ENCODE measurements at regions not wholly inside any gene's neighbourhood (a gene's known extent, or its start where the extent isn't known, plus 50 kb on each side); places are given as distances from the start of the nearest gene placed in this dataset.

DNA sequence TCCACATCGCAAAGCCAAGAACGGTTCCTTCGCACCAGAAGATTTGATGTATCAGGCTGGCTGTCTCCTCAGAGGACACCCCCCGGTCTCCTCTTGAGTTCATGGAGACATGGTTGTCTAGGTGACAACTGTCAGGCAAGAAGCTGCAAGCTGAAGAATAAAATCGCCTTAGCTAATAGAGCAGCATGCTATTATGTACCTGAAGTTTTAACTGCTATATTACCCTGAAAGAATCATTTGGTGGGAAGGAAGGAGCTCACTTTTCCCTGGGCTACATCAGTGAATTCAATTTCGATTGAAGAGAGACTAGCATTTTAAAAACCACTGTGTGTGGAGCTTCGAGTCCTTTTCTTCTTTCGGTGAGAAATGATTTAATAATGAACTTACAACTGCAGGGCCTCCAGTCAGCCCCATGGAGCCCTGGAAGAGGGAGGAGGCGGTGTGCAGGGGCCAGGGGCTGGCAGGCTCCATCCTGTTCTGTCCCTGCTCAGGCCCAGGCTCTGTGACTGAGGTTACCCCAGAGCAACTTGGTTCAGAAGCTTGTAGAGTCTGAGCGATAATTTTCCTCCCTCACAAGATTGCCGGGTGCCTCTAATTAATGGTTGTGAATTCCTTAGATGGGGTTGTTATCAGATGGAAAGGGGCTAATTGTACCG, 191.3 kb downstream of the MID1IP1 start:
- TF ChIP-seq, protein P1, sequence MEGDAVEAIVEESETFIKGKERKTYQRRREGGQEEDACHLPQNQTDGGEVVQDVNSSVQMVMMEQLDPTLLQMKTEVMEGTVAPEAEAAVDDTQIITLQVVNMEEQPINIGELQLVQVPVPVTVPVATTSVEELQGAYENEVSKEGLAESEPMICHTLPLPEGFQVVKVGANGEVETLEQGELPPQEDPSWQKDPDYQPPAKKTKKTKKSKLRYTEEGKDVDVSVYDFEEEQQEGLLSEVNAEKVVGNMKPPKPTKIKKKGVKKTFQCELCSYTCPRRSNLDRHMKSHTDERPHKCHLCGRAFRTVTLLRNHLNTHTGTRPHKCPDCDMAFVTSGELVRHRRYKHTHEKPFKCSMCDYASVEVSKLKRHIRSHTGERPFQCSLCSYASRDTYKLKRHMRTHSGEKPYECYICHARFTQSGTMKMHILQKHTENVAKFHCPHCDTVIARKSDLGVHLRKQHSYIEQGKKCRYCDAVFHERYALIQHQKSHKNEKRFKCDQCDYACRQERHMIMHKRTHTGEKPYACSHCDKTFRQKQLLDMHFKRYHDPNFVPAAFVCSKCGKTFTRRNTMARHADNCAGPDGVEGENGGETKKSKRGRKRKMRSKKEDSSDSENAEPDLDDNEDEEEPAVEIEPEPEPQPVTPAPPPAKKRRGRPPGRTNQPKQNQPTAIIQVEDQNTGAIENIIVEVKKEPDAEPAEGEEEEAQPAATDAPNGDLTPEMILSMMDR (IDR thresholded peaks at IDR 0.05), result no peak
- Histone ChIP-seq H3K9me3 (no peaks in the 10 kb centered on the region), H3K4me1 (no peaks in the 10 kb centered on the region), H3K27me3 (no peaks in the 10 kb centered on the region), H3K27ac (no peak overlapping the region), H3K36me3 (no peaks in the 10 kb centered on the region), H3K4me3 (no peak overlapping the region)
- DNase-seq (ENCODE audit: low spot score), result no peak

DNA sequence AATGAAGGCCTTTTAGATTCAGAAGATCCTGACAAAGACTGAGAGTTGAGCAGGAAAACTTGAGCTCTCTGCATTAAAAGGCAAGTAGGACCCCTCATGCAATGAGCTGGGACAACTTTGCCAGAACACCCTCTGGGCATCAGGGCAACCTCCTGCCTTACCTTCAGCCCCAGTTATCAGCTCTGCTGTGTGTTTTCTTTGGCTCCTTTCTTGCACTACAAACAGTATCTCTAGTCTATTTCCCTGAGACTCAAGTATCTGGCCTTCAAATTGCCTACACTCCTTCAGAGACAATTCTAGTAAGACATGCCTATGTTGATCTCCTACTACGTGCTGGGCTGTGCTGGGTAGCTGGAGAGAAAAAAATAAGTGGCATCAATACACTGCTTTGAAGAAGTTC, 192.2 kb downstream of the MID1IP1 start:
- Histone ChIP-seq H3K4me3 (no peak overlapping the region), H3K9me3 (no peaks in the 10 kb centered on the region), H3K4me1 (no peaks in the 10 kb centered on the region), H3K27ac (no peak overlapping the region), H3K27me3 (no peaks in the 10 kb centered on the region), H3K36me3 (no peaks in the 10 kb centered on the region)
- TF ChIP-seq, protein P1 (IDR thresholded peaks at IDR 0.05), result no peak
- no peak for DNase-seq (ENCODE audit: low spot score)

GRCh38 chrX:38999099-38999498, 197.8 kb downstream of the MID1IP1 start:
- Histone ChIP-seq H3K4me3 (no peak overlapping the region), H3K36me3 (no peaks in the 10 kb centered on the region), H3K27me3 (no peaks in the 10 kb centered on the region), H3K27ac (no peak overlapping the region), H3K4me1 (no peaks in the 10 kb centered on the region), H3K9me3 (no peaks in the 10 kb centered on the region)
- TF ChIP-seq, protein P1 (IDR thresholded peaks at IDR 0.05), result no peak
- no peak for DNase-seq (ENCODE audit: low spot score)

GRCh38 chrX:38999967-39000745, 198.9 kb downstream of the MID1IP1 start:
- TF ChIP-seq, protein P1 (IDR thresholded peaks at IDR 0.05), result no peak
- no peak overlapping the region for H3K4me3 ChIP-seq
- H3K9me3 ChIP-seq, result no peaks in the 10 kb centered on the region
- no peak overlapping the region for H3K27ac ChIP-seq
- H3K36me3 ChIP-seq, result no peaks in the 10 kb centered on the region
- DNase-seq (ENCODE audit: low spot score), result no peak
- H3K4me1 ChIP-seq, result no peaks in the 10 kb centered on the region
- H3K27me3 ChIP-seq, result no peaks in the 10 kb centered on the region

DNA sequence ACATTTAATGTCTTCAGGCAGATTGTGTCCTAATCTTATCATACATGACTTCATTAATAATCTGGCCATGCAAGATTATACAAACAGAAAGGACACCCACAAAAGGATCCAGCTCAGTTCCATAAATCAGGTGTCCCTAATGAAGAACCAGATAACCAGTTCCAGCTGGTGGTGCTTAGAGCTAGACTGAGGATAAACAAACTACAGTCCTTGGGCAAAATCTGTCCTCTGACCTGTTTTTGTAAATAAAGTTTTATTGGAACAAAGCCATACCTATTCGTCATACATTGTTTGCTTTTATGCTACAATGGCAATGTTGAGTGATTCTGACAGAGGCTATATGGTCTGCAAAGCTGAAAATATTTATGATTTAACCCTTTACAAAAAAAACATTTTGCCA, 199.5 kb downstream of the MID1IP1 start:
- H3K4me1 ChIP-seq, result no peaks in the 10 kb centered on the region
- no peaks in the 10 kb centered on the region for H3K36me3 ChIP-seq
- DNase-seq (ENCODE audit: low spot score), result no peak
- H3K4me3 ChIP-seq, result no peak overlapping the region
- no peaks in the 10 kb centered on the region for H3K9me3 ChIP-seq
- TF ChIP-seq, protein P1 (IDR thresholded peaks at IDR 0.05), result no peak
- no peaks in the 10 kb centered on the region for H3K27me3 ChIP-seq
- no peak overlapping the region for H3K27ac ChIP-seq

Data from right atrium auricular region (tissue), 2 donors.